ENCODE measurements at regions not wholly inside any gene's neighbourhood (a gene's known extent, or its start where the extent isn't known, plus 50 kb on each side); places are given as distances from the start of the nearest gene placed in this dataset.

GRCh38 chr16:35200662-35201061 lies 1741.2 kb downstream of the TP53TG3F start:
- DNase-seq (ENCODE audit: low read depth, low spot score) (no peak), ATAC-seq (no peak)
- no TSS peak for BruUV-seq (replicated peaks)
- Histone ChIP-seq H3K9me3 (ENCODE audit: control insufficient read depth in 1 of 2, insufficient read depth in 1 of 2, low read depth in 1 of 2, low read length in 2 of 2) (peaks cover 5 to 17% of the 10 kb centered on the region in 2 experiments; a peak in 2 of 4 replicates), H3K27me3 (ENCODE audit: insufficient read depth, low read length) (no peaks in the 10 kb centered on the region), H3K4me2 (ENCODE audit: low read length) (no peak overlapping the region), H3K9ac (ENCODE audit: low read length) (no peak overlapping the region), H3K79me2 (ENCODE audit: insufficient read depth, low read length) (no peaks in the 10 kb centered on the region), H3K9me2 (ENCODE audit: insufficient read depth) (no peaks in the 10 kb centered on the region), H3K4me3 (replicated peaks in 1 of 2; ENCODE audit: low read depth in 1 of 2, low read length in 2 of 2) (no peak overlapping the region), H3K4me1 (ENCODE audit: control insufficient read depth in 1 of 2, insufficient read depth in 2 of 2, low read length in 2 of 2) (no peaks in the 10 kb centered on the region), H2AFZ (ENCODE audit: low read depth, low read length, poor library complexity, severe bottlenecking) (no peak overlapping the region), H4K20me1 (ENCODE audit: insufficient read depth) (no peaks in the 10 kb centered on the region), H3K36me3 (ENCODE audit: control insufficient read depth in 1 of 2, insufficient read depth in 2 of 2, low read length in 2 of 2) (no peaks in the 10 kb centered on the region), H3K27ac (ENCODE audit: low read depth, low read length) (no peak overlapping the region)
- intact Hi-C loops (cut with micrococcal nuclease): no loop called here
- TF ChIP-seq, protein P1, sequence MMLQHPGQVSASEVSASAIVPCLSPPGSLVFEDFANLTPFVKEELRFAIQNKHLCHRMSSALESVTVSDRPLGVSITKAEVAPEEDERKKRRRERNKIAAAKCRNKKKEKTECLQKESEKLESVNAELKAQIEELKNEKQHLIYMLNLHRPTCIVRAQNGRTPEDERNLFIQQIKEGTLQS (IDR thresholded peaks at IDR 0.05): no peak
- TF ChIP-seq RAD21 (IDR thresholded peaks at IDR 0.05; ENCODE audit: low read depth) (no peak), CBX3 (IDR thresholded peaks at IDR 0.05; ENCODE audit: low read depth) (no peak), EZH2phosphoT487 (IDR thresholded peaks at IDR 0.05; ENCODE audit: borderline replicate concordance) (no peak)
- TF ChIP-seq, protein P2, sequence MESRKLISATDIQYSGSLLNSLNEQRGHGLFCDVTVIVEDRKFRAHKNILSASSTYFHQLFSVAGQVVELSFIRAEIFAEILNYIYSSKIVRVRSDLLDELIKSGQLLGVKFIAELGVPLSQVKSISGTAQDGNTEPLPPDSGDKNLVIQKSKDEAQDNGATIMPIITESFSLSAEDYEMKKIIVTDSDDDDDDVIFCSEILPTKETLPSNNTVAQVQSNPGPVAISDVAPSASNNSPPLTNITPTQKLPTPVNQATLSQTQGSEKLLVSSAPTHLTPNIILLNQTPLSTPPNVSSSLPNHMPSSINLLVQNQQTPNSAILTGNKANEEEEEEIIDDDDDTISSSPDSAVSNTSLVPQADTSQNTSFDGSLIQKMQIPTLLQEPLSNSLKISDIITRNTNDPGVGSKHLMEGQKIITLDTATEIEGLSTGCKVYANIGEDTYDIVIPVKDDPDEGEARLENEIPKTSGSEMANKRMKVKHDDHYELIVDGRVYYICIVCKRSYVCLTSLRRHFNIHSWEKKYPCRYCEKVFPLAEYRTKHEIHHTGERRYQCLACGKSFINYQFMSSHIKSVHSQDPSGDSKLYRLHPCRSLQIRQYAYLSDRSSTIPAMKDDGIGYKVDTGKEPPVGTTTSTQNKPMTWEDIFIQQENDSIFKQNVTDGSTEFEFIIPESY (IDR thresholded peaks at IDR 0.05; ENCODE audit: extremely low read depth, insufficient replicate concordance, low read length): no peak
- CTCF ChIA-PET: no interaction called here
- RAD21 ChIA-PET (ENCODE audit: low non-redundant PET in 1 of 2, low total read pairs in 2 of 2, uncharacterized antibody in 2 of 2, unreplicated experiment in 2 of 2): no interaction called here
- POLR2A ChIA-PET: no interaction called here

DNA sequence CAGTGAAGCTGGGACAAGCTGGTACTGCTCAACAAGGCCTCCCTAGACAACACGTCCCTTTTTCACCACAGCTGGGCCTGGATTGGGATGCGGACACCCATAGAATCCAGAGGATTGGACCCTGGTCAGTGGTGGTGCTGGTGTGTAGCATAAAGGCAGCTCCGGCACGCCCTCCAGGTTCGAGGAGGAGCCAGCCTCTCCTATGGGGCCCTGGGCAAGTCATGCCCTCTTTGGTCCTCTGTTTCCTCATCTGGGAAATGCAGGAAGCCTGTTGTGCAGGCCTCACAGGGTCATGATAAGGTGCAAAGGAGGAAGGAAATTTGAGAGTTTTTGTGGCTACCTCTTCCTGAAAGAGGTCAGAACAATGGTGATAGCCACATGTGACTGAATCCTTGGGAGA lies 1741.7 kb downstream of the TP53TG3F start:
- Histone ChIP-seq H3K4me2 (ENCODE audit: low read length) (no peak overlapping the region), H4K20me1 (ENCODE audit: insufficient read depth) (no peaks in the 10 kb centered on the region), H3K9me3 (ENCODE audit: control insufficient read depth in 1 of 2, insufficient read depth in 1 of 2, low read depth in 1 of 2, low read length in 2 of 2) (peaks cover 5 to 17% of the 10 kb centered on the region in 2 experiments; a peak in 2 of 4 replicates), H3K79me2 (ENCODE audit: insufficient read depth, low read length) (no peaks in the 10 kb centered on the region), H3K4me1 (ENCODE audit: control insufficient read depth in 1 of 2, insufficient read depth in 2 of 2, low read length in 2 of 2) (no peaks in the 10 kb centered on the region), H2AFZ (ENCODE audit: low read depth, low read length, poor library complexity, severe bottlenecking) (no peak overlapping the region), H3K27ac (ENCODE audit: low read depth, low read length) (no peak overlapping the region), H3K4me3 (replicated peaks in 1 of 2; ENCODE audit: low read depth in 1 of 2, low read length in 2 of 2) (no peak overlapping the region), H3K9ac (ENCODE audit: low read length) (no peak overlapping the region), H3K36me3 (ENCODE audit: control insufficient read depth in 1 of 2, insufficient read depth in 2 of 2, low read length in 2 of 2) (no peaks in the 10 kb centered on the region), H3K9me2 (ENCODE audit: insufficient read depth) (no peaks in the 10 kb centered on the region), H3K27me3 (ENCODE audit: insufficient read depth, low read length) (no peaks in the 10 kb centered on the region)
- ChIA-PET POLR2A (no interaction called here), RAD21 (ENCODE audit: low non-redundant PET in 1 of 2, low total read pairs in 2 of 2, uncharacterized antibody in 2 of 2, unreplicated experiment in 2 of 2) (no interaction called here), CTCF (no interaction called here)
- ATAC-seq (no peak), DNase-seq (ENCODE audit: low read depth, low spot score) (no peak)
- BruUV-seq (replicated peaks): no TSS peak
- intact Hi-C loops (cut with micrococcal nuclease): no loop called here
- TF ChIP-seq CBX3 (IDR thresholded peaks at IDR 0.05; ENCODE audit: low read depth): no peak
- TF ChIP-seq, protein P1 (IDR thresholded peaks at IDR 0.05): no peak
- TF ChIP-seq, protein P3, sequence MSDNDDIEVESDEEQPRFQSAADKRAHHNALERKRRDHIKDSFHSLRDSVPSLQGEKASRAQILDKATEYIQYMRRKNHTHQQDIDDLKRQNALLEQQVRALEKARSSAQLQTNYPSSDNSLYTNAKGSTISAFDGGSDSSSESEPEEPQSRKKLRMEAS (IDR thresholded peaks at IDR 0.05): no peak
- TF ChIP-seq SIN3A (IDR thresholded peaks at IDR 0.05; ENCODE audit: low read depth): no peak
- no peak for TF ChIP-seq JUND (IDR thresholded peaks at IDR 0.05)
- TF ChIP-seq FOSL1 (IDR thresholded peaks at IDR 0.05; ENCODE audit: low read depth): no peak
- TF ChIP-seq SP1 (IDR thresholded peaks at IDR 0.05; ENCODE audit: low read depth): no peak
- TF ChIP-seq CTCF (IDR thresholded peaks at IDR 0.05 in 2 of 3, conservative IDR thresholded peaks at IDR 0.05 in 1 of 3; ENCODE audit: borderline replicate concordance in 1 of 3, insufficient read depth in 1 of 3, low read depth in 2 of 3, low read length in 2 of 3): no peak
- TF ChIP-seq ELF1 (IDR thresholded peaks at IDR 0.05; ENCODE audit: borderline replicate concordance, low read depth): no peak
- no peak for TF ChIP-seq CEBPB (IDR thresholded peaks at IDR 0.05; ENCODE audit: low read depth)
- no peak for TF ChIP-seq POLR2AphosphoS5 (IDR thresholded peaks at IDR 0.05; ENCODE audit: low read depth, low read length)
- TF ChIP-seq POLR2A (IDR thresholded peaks at IDR 0.05; ENCODE audit: borderline replicate concordance, extremely low read depth, insufficient read depth, insufficient read length): no peak
- no peak for TF ChIP-seq TCF7L2 (IDR thresholded peaks at IDR 0.05; ENCODE audit: borderline replicate concordance, extremely low read depth, insufficient read depth, insufficient read length)
- TF ChIP-seq YY1 (IDR thresholded peaks at IDR 0.05; ENCODE audit: extremely low read depth, insufficient replicate concordance, low read depth, low read length): no peak
- no peak for TF ChIP-seq EGR1 (IDR thresholded peaks at IDR 0.05; ENCODE audit: low read depth)

All from HCT116 (cell line).